ENCODE measurements at regions not wholly inside any gene's neighbourhood (a gene's known extent, or its start where the extent isn't known, plus 50 kb on each side); places are given as distances from the start of the nearest gene placed in this dataset.
"Not testable (repeated sequence)": the region's sequence is repeated elsewhere in the genome, so short reads cannot be mapped to it uniquely, and the experiment has no call there.

DNA sequence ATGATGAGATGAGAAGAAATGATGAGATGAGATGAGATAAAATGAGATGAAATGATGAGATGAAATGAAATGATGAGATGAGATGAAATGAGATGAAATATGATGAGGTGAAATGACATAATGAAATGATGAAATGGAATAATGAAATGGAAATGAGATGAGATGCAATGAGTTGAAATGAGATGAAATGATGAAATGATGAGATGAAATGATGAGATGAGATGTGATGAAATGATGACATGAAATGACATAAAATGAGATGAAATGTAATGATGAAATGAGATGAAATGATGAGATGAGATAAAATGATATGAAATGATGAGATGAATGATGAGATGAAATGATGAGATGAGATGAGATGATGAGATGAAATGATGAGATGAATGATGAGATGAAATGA is 338.6 kb upstream of the PLGLB1 start:
- TF ChIP-seq, protein P1, sequence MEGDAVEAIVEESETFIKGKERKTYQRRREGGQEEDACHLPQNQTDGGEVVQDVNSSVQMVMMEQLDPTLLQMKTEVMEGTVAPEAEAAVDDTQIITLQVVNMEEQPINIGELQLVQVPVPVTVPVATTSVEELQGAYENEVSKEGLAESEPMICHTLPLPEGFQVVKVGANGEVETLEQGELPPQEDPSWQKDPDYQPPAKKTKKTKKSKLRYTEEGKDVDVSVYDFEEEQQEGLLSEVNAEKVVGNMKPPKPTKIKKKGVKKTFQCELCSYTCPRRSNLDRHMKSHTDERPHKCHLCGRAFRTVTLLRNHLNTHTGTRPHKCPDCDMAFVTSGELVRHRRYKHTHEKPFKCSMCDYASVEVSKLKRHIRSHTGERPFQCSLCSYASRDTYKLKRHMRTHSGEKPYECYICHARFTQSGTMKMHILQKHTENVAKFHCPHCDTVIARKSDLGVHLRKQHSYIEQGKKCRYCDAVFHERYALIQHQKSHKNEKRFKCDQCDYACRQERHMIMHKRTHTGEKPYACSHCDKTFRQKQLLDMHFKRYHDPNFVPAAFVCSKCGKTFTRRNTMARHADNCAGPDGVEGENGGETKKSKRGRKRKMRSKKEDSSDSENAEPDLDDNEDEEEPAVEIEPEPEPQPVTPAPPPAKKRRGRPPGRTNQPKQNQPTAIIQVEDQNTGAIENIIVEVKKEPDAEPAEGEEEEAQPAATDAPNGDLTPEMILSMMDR (IDR thresholded peaks at IDR 0.05; ENCODE audit: low read length) = not testable (repeated sequence)
- TF ChIP-seq EZH2 (IDR thresholded peaks at IDR 0.05; ENCODE audit: borderline replicate concordance, low read length) = not testable (repeated sequence)
